Endothelial cell of umbilical vein (primary cell): ENCODE measurements at regions not wholly inside any gene's neighbourhood (a gene's known extent, or its start where the extent isn't known, plus 50 kb on each side); places are given as distances from the start of the nearest gene placed in this dataset.

ENCODE experiments used
- BruUV-seq: library from RNA; stranded (reverse); fragments of 400-500 nt; replicated peaks from 2 replicates; lab custom pipeline; 2021; lab: Mats Ljungman, UMichigan
- CTCF ChIA-PET: fragments of 300-600, 350-600 bp; sonication (Branson Sonifier 250); formaldehyde crosslinking; loops from one replicate; lab custom pipeline; 2021; ENCODE audit warnings: antibody characterized with exemption, inconsistent platforms; lab: Charles Lee
- POLR2A ChIA-PET: fragments of 300-600, 350-600 bp; sonication (Branson Sonifier 250); formaldehyde crosslinking; loops from one replicate; lab custom pipeline; 2021; ENCODE audit warnings: antibody characterized with exemption, inconsistent platforms; lab: Charles Lee
- DNase-seq: peaks from one replicate; pipeline ENCODE4 v3.0.0-alpha.2; 2011; ENCODE audit warnings: low read depth, low spot score
- FAIRE-seq: peaks from 2 replicates; lab custom pipeline; 2011; peaks lifted over from hg19 to GRCh38; lab: Jason Lieb, UNC
- H2AFZ ChIP-seq: 2 replicates; pipeline ENCODE4 v1.6.0; 2012; ENCODE audit warnings: low read depth, low read length, control low read depth, inconsistent platforms
- H3K27ac ChIP-seq: 2 replicates; pipeline ENCODE4 v1.5.1; 2011; ENCODE audit warnings: low read depth, mild to moderate bottlenecking, control low read depth, low read length, moderate library complexity; ENCODE audit not compliant: insufficient read depth
- H3K27me3 ChIP-seq, 2 experiments: 2 replicates each; pipeline versions ENCODE4 v1.6.0 to v1.6.1; 2011; ENCODE audit warnings: low read length in 2 of 2, mixed read lengths in 1 of 2; ENCODE audit not compliant: control insufficient read depth in 2 of 2, insufficient read depth in 2 of 2
- H3K36me3 ChIP-seq, 2 experiments: 2 replicates in 1 of 2; 3 replicates in 1 of 2; pipeline ENCODE4 v1.5.1; 2011; ENCODE audit warnings: low read length in 2 of 2, mild to moderate bottlenecking in 1 of 2, moderate library complexity in 1 of 2; ENCODE audit not compliant: control insufficient read depth in 2 of 2, insufficient read depth in 2 of 2; ENCODE audit errors: extremely low read depth in 1 of 2
- H3K4me1 ChIP-seq: 3 replicates; pipeline ENCODE4 v1.5.1; 2011; ENCODE audit warnings: mild to moderate bottlenecking, low read length; ENCODE audit not compliant: control insufficient read depth, insufficient read depth; ENCODE audit errors: extremely low read depth
- H3K4me2 ChIP-seq: 2 replicates; pipeline ENCODE4 v1.6.1; 2011; ENCODE audit warnings: low read length, control low read depth, mixed read lengths; ENCODE audit not compliant: insufficient read depth
- H3K4me3 ChIP-seq, 3 experiments: fragments of 200-600 bp in 1 of 3; sonication (generic), shearing (Covaris generic) in 1 of 3; replicated peaks in 1 of 3; 2 replicates each; pipeline ENCODE4 v1.5.1; 2011 to 2016; ENCODE audit warnings: control low read depth in 3 of 3, low read length in 3 of 3, mild to moderate bottlenecking in 2 of 3, inconsistent platforms in 1 of 3, low read depth in 1 of 3, moderate library complexity in 1 of 3; ENCODE audit not compliant: insufficient read depth in 1 of 3
- H3K79me2 ChIP-seq: 2 replicates; pipeline ENCODE4 v1.6.0; 2012; ENCODE audit warnings: low read length, inconsistent platforms; ENCODE audit not compliant: control insufficient read depth, insufficient read depth
- H3K9ac ChIP-seq: replicated peaks from 2 replicates; pipeline ENCODE3; 2011; ENCODE audit warnings: low read length, control low read depth; ENCODE audit not compliant: insufficient read depth; ENCODE audit errors: extremely low read depth
- H3K9me1 ChIP-seq: replicated peaks from 3 replicates; pipeline ENCODE4 v1.6.0; 2011; ENCODE audit warnings: mild to moderate bottlenecking, low read length; ENCODE audit not compliant: control insufficient read depth, insufficient read depth; ENCODE audit errors: extremely low read depth
- H3K9me3 ChIP-seq: replicated peaks from 2 replicates; pipeline ENCODE4 v1.5.1; 2012; ENCODE audit warnings: low read length, inconsistent platforms; ENCODE audit not compliant: control insufficient read depth, insufficient read depth
- H4K20me1 ChIP-seq: replicated peaks from 2 replicates; pipeline ENCODE3; 2011; ENCODE audit warnings: mild to moderate bottlenecking, low read length; ENCODE audit not compliant: control insufficient read depth, insufficient read depth; ENCODE audit errors: extremely low read depth
- EZH2 ChIP-seq: IDR thresholded peaks from 2 replicates; pipeline ENCODE4 v1.6.1; 2012; ENCODE audit warnings: borderline replicate concordance, low read depth, mild to moderate bottlenecking, moderate library complexity, low read length, inconsistent platforms; ENCODE audit not compliant: severe bottlenecking
- FOS ChIP-seq: IDR thresholded peaks from 2 replicates; pipeline ENCODE4 v1.6.1; 2011; ENCODE audit warnings: mild to moderate bottlenecking, low read length, moderate library complexity, borderline replicate concordance; ENCODE audit not compliant: insufficient read depth
- GATA2 ChIP-seq: IDR thresholded peaks from 2 replicates; pipeline ENCODE4 v1.7.0; 2011; ENCODE audit warnings: low read depth, mild to moderate bottlenecking, moderate library complexity, mixed read lengths, low read length; ENCODE audit not compliant: insufficient read length, insufficient read depth
- JUN ChIP-seq: IDR thresholded peaks from 2 replicates; pipeline ENCODE4 v1.6.1; 2011; ENCODE audit warnings: borderline replicate concordance, low read depth; ENCODE audit not compliant: insufficient read length, insufficient read depth
- MAX ChIP-seq: IDR thresholded peaks from 2 replicates; pipeline ENCODE4 v1.6.1; 2011; ENCODE audit not compliant: insufficient read depth, insufficient read length
- MYC ChIP-seq: IDR thresholded peaks from one replicate; pipeline ENCODE4 v1.6.1; 2011; ENCODE audit warnings: mild to moderate bottlenecking, low read depth, low read length
- POLR2A ChIP-seq: IDR thresholded peaks from 2 replicates; pipeline ENCODE4 v1.6.1; 2012; ENCODE audit warnings: low read depth, mild to moderate bottlenecking, control low read depth, low read length
- POLR2AphosphoS5 ChIP-seq: IDR thresholded peaks from 2 replicates; pipeline ENCODE4 v1.6.1; 2012; ENCODE audit warnings: low read depth, mild to moderate bottlenecking, control low read depth, low read length, moderate library complexity; ENCODE audit not compliant: insufficient read depth
- dilution Hi-C: fragments of 300-500 bp; cut with MboI; formaldehyde crosslinking; loops from one replicate; pipeline ENCODE4 v1.15.0; 2019; ENCODE audit warnings: low sequenced_read_pairs; ENCODE audit not compliant: extremely low pct_ligation_motif_present
- intact Hi-C: fragments of 100-400 bp; cut with micrococcal nuclease; formaldehyde crosslinking; loops from one replicate; pipeline ENCODE4 v1.10.0; 2022
- TF ChIP-seq, protein P1 (sequence below), 2 donors: IDR thresholded peaks; 1 replicate in 1 of 2; 2 replicates in 1 of 2; pipeline ENCODE4 v1.5.1; 2011; ENCODE audit warnings: low read length in 2 of 2, mild to moderate bottlenecking in 2 of 2, moderate library complexity in 2 of 2, control low read depth in 1 of 2, inconsistent platforms in 1 of 2, low read depth in 1 of 2; ENCODE audit not compliant: insufficient read depth in 1 of 2; ENCODE audit errors: extremely low read depth in 1 of 2

DNA sequence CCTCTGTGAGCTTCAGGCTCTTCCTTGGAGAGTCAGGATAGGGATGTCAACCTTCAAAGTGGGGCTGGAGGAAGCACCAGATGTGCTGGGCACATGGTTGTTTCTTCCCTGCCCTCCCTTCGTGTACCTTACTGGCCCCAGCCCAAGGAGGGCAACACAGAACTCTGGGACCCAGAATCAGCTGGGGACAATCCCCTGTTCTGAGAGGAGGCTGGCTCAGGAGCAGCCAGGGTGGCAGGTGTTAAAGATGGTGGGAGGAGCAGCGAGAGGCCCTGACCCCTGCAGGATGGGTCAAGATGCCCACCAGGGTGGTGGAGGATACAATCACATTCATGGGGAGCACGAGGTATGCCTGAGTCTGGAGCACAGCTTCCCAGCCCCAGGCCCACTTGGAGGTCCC lies 300.4 kb downstream of the ABCC12 start:
- POLR2A ChIA-PET = no interaction called here
- no peak for DNase-seq
- H2AFZ ChIP-seq = no peak overlapping the region
- H3K4me3 ChIP-seq = no peak overlapping the region
- CTCF ChIA-PET = no interaction called here
- H3K27me3 ChIP-seq = no peaks in the 10 kb centered on the region
- no peak for FAIRE-seq
- dilution Hi-C loops = no loop called here
- intact Hi-C loops = no loop called here
- H3K9me3 ChIP-seq = no peaks in the 10 kb centered on the region
- H3K4me2 ChIP-seq = no peak overlapping the region
- H4K20me1 ChIP-seq = no peaks in the 10 kb centered on the region
- H3K4me1 ChIP-seq = no peaks in the 10 kb centered on the region
- no TSS peak for BruUV-seq
- H3K27ac ChIP-seq = no peak overlapping the region
- no peak overlapping the region for H3K9ac ChIP-seq
- H3K36me3 ChIP-seq = no peaks in the 10 kb centered on the region
- TF ChIP-seq, protein P1, sequence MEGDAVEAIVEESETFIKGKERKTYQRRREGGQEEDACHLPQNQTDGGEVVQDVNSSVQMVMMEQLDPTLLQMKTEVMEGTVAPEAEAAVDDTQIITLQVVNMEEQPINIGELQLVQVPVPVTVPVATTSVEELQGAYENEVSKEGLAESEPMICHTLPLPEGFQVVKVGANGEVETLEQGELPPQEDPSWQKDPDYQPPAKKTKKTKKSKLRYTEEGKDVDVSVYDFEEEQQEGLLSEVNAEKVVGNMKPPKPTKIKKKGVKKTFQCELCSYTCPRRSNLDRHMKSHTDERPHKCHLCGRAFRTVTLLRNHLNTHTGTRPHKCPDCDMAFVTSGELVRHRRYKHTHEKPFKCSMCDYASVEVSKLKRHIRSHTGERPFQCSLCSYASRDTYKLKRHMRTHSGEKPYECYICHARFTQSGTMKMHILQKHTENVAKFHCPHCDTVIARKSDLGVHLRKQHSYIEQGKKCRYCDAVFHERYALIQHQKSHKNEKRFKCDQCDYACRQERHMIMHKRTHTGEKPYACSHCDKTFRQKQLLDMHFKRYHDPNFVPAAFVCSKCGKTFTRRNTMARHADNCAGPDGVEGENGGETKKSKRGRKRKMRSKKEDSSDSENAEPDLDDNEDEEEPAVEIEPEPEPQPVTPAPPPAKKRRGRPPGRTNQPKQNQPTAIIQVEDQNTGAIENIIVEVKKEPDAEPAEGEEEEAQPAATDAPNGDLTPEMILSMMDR (IDR thresholded peaks at IDR 0.05; ENCODE audit: extremely low read depth in 1 of 2, insufficient read depth in 1 of 2, low read depth in 1 of 2, low read length in 2 of 2) = no peak
- TF ChIP-seq MYC (no peak), GATA2 (no peak), POLR2AphosphoS5 (no peak), JUN (no peak), EZH2 (no peak), FOS (no peak), POLR2A (no peak), MAX (no peak)
- no peaks in the 10 kb centered on the region for H3K9me1 ChIP-seq
- no peaks in the 10 kb centered on the region for H3K79me2 ChIP-seq
